HG02938 (cell line): ENCODE measurements at regions not wholly inside any gene's neighbourhood (a gene's known extent, or its start where the extent isn't known, plus 50 kb on each side); places are given as distances from the start of the nearest gene placed in this dataset.

Experiments used
- ATAC-seq: cut with Tn5 transposase; IDR thresholded peaks from one replicate; pipeline ENCODE4 v1.9.1; 2021; ENCODE audit warnings: mild to moderate bottlenecking, moderate library complexity; ENCODE audit not compliant: unreplicated experiment

DNA sequence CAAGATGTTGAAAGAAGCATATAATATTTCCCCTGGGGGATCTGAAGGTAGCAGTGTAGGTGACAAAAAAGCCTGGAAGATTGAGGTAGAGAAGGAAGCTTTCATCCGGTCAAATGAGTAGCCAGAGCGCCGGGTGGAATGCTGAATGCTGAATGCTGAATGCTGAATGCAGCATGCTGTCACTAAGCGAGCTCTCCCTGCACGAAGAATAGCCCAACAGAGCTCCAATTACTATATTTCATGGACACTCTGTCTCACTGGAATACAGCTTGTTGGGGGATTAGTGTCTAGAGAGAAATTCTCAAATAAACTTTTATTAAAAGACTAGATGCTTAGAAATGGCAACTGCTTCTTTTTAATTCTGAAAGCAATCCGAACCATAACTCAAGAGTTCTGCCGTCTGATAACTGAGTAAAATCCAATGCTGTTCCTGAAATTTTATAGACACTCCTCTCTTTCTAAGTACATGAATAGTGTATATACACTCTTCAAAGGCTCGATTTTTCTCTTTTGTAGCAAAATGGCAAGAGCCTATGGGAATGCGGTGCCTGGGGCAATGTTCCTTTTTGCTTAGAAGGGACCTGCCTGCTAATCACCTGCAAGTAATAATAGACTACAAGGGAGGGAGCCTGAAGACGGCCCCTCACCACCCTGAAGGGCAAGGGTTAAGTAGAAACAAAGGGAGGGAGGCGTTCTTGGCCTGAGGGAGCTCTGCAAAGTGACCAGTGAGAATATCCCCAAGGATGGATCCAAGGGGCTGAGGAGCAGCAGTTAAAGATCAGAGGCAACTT lies 203.7 kb upstream of the ESRRG start:
- no peak for ATAC-seq

DNA sequence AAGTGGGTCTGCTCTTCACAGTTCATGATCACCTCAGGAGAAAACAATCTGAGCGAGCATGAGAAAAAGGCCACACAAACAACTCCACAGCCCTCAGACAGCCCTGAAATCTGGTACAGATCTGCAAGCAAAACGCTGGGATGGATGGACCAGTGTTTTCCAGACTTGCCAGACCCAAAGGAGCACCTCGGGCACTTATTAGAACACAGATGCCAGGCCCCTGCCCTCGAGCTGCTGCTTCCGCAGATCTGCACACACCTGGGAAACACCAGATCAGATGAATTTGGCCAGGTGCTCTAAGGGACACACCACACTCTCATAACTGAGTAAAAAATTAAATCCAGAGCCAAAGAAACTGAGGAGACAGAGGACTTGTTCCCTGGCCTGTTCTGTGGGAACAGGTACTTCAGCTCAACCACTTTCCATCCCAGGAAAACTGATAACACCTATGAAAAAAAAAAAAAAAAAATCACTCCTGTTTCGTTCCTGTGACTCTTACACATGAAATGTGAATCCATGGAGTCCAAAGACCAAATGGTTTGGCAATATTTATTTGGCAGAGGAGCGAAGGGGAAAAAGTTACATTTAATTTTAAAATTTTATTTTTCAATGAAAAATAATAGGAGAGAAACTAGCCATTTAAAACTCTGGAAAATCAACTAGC lies 202.9 kb upstream of the ESRRG start:
- no peak for ATAC-seq

DNA sequence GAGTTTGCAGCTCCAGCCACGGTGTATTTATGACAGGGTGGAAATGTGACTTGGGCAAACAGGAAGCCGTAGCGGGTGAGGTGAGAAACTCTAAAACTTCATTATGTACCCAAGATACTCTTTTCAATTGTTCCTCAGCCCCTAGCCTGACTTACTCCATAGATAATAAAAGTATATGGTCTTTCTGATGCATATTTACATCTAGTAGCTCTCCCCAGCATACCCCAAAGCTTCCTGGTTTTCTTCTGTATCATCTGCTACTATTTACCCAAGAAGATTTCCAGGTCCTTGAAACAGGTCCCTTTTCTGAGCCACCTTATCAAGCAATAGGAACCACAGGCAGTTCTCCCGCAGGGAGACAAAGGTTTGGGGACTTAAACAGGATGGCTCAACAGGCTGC lies 201.5 kb upstream of the ESRRG start:
- ATAC-seq: no peak

DNA sequence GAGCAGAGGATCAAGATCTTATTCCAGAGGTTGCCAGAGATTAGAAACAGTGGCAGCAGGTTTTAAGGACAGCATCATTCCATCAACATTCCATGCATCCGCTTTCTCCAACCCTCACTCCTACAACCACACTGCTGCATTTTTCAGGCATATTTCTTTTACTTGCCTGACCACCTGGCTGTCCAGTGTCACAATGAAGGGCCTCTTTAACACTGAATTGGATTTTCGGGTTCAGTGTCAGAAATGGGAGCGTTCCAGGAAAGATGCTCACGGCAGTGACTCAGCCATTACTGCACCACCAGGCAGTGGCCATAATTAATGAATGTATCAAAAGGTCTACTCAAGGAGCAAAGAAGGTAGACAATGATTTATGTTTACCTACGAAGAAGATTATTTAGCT lies 200.4 kb upstream of the ESRRG start:
- no peak for ATAC-seq

DNA sequence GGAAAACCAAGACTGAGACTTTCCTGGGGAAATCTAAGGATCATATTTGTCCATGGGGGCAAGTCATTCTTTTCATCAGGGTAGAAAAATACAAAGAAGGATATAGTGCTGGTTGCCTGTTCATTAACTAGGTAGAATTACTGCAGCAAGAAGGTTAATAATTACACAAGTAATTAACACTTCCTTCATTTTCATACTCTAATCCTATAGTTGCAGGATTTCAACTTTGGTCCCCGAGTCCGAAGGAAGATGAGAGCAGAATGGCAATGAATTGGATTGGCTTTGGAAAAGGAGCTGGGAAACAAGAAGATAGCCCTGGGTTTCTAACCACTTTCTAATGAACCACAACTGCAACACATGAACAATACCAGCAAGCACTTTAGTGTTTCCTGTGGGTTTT lies 199.2 kb upstream of the ESRRG start:
- ATAC-seq: no peak

DNA sequence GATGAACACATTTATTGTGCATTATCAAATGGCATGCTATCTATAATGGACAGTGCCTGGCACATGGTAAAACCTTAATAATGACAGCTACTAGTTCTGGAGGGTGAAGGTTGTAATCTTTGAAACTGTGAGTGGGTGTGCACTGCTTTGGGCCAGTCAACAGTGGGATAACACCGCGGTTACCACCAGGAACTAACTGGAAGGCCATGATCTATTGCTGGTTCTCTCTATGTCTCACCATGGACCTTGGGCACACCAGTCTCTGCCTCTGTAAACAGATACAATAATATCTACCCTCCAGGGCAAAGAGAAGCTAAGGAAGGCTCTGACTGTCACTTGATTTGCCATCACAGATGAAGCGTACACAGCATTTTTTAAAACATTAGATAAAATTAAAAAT lies 198.6 kb upstream of the ESRRG start:
- ATAC-seq: no peak

DNA sequence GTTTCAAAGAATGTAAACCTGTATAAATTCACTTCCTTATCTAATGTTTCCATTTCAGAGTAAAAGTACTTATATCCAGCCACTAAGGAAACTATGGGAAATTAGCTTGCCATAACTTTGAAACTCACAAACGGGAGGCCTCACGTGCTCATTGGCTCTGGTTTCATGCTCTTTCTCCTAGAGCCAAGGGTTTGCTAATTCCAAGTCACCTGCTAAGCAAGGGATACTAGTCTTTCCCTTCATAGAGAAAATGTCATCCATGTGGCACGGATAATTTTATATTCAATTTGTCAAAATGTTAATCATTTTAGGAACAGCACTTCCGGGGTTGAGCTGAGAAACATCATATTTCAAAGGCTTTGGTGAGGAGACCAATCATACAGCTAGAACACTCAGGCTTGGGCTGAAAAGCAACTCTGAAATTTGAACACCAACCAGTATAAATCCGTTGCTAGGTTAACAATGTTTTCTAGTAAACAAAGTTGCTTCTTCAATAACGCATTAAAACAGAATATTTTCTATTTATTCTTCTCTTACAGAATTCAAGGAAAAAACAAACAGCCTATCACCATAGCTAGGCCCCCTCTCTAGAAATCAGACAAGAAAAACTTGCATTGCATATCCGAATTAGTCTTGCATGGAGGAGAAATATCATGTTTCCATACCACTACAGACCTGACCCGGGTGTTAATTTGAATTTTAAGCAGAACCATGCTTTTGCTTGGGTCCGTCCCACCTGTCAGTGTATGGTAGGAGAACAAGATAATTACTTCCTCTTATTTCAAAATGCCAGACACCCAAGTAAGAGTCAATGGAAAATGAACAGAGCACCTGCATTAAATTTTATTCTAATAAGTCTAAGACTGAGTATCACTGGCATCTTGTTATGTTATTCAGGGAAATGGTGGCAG lies 196.1 kb upstream of the ESRRG start:
- no peak for ATAC-seq

DNA sequence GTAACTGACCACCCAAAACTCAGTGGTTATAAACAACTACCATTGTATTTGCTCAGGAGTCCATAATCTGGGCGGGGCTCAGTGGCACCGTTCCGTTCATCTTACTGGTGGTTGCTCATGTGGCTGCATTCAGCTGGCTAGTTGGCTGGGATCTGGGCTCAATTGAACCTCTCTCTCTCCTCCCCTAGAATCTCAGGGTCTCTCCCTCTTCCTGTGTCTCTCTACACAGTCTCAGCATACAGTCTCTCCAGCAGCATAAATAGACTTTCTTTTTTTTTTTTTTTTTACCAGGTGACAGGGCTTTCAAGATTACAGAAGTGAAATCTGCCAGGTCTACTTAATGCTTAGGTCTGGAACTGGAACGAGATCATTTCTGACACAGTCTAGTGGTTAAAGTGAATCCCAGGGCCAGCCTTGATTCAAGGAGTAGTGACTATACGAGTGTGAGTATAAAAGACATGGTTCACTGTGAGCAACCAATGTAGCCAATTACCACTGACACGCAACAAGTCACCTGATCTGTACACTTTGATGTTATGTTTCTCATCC lies 193.7 kb upstream of the ESRRG start:
- no peak for ATAC-seq

GRCh38 chr1:216914974-216915373 lies 191.7 kb upstream of the ESRRG start:
- no peak for ATAC-seq

DNA sequence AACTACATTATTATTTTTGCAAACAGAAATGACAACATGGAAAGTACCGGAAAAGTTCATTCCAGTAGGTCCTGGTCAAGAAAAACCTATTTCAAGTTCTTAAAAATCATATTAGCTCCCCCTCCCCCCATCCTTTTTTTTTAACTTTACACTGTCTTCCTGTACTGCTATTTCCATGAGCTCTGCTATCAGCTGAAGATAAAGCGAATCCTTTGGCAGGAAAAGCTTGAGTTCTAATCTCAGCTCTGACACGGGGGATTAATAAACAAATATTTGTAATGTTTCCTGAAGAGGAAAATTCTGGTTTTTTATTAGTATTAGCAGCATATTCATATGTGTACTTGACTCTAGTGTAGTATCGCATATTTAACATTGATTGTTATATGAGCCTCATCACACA lies 190.7 kb upstream of the ESRRG start:
- no peak for ATAC-seq

GRCh38 chr1:216910081-216910840 lies 187.0 kb upstream of the ESRRG start:
- ATAC-seq: no peak

- no peak for ATAC-seq
Observed at GRCh38 chr1:216908126-216908525, 184.9 kb upstream of the ESRRG start.

DNA sequence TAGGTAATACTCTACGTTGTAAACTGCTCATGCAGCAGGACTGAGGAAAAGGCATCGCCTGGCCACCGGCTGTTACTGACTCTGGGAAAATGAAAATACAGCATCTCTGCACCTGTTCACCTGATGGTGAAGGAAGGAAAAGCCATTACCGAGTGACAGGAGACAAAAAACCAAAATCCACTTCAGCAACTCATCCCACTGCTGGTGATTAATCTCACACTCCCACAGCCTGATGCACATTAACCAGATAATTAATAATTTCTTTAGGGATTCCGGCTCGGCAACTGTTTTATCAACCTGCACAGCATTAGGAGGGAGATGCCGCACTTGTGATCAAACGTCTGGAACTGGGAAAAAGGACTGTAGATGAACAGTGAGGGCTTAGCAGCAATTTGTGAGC lies 183.9 kb upstream of the ESRRG start:
- no peak for ATAC-seq

DNA sequence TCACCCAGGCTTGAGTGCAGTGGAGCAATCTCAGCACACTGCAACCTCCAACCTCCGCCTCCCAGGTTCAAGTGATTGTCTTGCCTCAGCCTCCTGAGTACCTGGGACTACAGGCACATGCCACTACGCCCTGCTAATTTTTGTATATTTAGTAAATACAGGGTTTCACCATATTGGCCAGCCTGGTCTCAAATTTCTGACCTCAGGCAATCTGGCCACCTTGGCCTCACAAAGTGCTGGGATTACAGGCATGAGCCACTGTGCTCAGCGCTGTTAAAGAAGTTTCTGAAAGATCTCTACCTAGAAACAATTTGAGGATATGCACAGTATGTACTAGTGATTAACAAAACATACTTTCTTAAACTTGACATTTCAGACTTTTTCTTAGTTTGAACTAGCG lies 182.6 kb upstream of the ESRRG start:
- no peak for ATAC-seq

DNA sequence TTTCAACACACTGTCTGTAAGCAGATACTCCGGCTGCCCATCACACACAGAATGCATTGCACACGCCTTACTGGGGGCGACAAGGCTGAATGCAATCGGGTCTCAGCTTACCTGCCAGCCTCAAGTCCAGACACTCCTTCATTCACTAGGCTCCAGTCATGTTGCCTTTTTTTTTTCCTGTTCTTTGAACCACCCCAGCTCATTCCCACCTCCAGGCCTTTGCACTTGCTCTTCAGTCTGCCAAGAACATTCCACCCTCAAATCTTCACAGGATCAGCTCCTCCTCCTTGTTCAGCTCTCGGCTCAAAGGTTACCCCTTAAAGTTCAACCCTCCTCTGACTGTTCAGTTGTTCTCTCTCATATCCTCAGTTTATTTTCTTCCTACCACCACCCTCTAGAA lies 181.9 kb upstream of the ESRRG start:
- ATAC-seq: no peak

GRCh38 chr1:216904471-216904870 lies 181.2 kb upstream of the ESRRG start:
- ATAC-seq: no peak

DNA sequence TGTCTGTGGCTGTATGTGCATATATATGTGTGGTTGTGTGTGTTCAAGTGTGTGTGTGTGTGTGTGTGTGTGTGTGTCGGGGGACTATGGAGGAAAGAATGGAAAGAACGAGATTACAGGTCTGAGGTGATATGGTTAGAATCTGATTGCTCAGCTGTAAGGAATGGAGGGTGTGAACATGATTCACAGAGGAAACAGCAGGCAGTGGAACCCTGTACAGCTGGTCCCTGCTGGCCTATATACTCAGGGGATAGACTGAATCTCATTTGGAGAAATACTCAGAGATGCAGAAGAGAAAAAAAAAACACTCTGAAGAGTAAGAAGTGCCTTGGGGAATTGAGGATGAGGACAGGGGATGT lies 180.1 kb upstream of the ESRRG start:
- no peak for ATAC-seq

DNA sequence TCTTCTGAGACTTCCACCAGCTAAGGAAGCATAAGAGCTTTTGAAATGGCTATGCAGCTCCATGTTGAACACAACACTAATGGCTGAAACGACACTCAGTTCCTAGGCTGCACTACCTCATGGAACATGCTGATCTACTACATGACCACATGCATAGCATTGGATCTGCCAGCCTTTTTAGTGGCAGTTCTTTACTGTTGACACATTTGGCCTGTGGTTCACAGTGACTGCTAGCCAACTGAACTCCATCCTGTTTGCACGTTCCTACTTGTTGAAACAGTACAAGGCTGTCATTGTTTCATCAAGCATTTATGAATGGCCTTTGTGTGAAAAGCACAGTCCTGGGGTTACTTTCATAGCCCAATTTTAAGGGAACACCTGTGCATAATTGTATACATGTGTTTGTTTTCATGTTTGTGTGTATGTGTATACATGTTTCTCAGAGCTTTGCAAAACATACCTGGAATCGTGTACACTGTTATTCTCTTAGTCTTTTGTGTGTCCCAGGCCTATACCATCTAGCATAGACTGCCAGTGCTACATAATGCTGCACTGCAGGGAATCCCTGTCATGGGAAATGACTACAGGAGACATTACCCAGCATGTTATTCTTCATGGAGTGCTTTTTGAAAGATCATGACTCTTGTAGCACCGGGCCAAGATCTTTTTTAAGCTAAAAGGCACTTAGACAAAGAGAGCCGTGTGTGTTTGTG lies 179.6 kb upstream of the ESRRG start:
- no peak for ATAC-seq

- ATAC-seq: no peak
Observed at GRCh38 chr1:216900116-216900620, 176.9 kb upstream of the ESRRG start.

GRCh38 chr1:216898801-216899200 lies 175.6 kb upstream of the ESRRG start:
- no peak for ATAC-seq
